Adrenal gland (tissue), 9 donors: ENCODE measurements at regions not wholly inside any gene's neighbourhood (a gene's known extent, or its start where the extent isn't known, plus 50 kb on each side); places are given as distances from the start of the nearest gene placed in this dataset.
A peak's percentile ranks its signal among the peaks of the same experiment; 100 is the strongest.

Experiments
- DNase-seq, 7 donors: peaks; one replicate each; pipeline ENCODE4 v3.0.0-alpha.2; 2019 to 2020
- H3K27ac ChIP-seq, 5 donors: fragments of 200-600 bp; sonication (generic) in 4 of 5; 1 replicate in 3 of 5; 2 replicates in 2 of 5; pipeline versions ENCODE4 v1.5.1 to v1.8.0; 2016 to 2020; ENCODE audit warnings: mild to moderate bottlenecking in 1 of 5
- H3K27me3 ChIP-seq: fragments of 200-600 bp; 2 replicates; pipeline ENCODE4 v1.8.0; 2021
- H3K36me3 ChIP-seq, 2 donors: fragments of 200-600 bp; replicated peaks in 1 of 2; 1 replicate in 1 of 2; 2 replicates in 1 of 2; pipeline versions ENCODE4 v1.5.1 to v1.8.0; 2018 to 2022
- H3K4me1 ChIP-seq, 2 donors: fragments of 200-600 bp; replicated peaks in 1 of 2; 1 replicate in 1 of 2; 2 replicates in 1 of 2; pipeline versions ENCODE4 v1.5.1 to v1.8.0; 2018 to 2021
- H3K4me3 ChIP-seq, 4 donors: fragments of 200-600 bp; sonication (generic) in 3 of 4; one replicate each; pipeline ENCODE4 v1.5.1; 2016 to 2018
- H3K9me3 ChIP-seq, 3 donors: fragments of 200-600 bp; sonication (generic) in 1 of 3; replicated peaks in 1 of 3; 1 replicate in 2 of 3; 2 replicates in 1 of 3; pipeline versions ENCODE4 v1.5.1 to v1.8.0; 2016 to 2021
- POLR2A ChIP-seq, 2 donors: fragments of 450-650 bp; IDR thresholded peaks; one replicate each; pipeline ENCODE4 v1.6.1; 2017; ENCODE audit warnings: antibody characterized with exemption in 2 of 2, mild to moderate bottlenecking in 2 of 2, moderate library complexity in 1 of 2
- WGBS, 4 donors: extraction: QIAGEN DNeasy Blood & Tissue Kit in 2 of 4; methylation state at CpG; one replicate each; pipeline versions ENCODE4 v1.1.5 to v1.1.7; 2013 to 2017; 5-methylcytosine and 5-hydroxymethylcytosine counted together
- intact Hi-C, 2 donors: fragments of 100-400 bp; cut with DNase I; formaldehyde crosslinking; loops; one replicate each; pipeline versions ENCODE4 v1.14.1 to v1.15.0; 2022 to 2023
- TF ChIP-seq, protein P1 (sequence below), 6 experiments: fragments of 450-650 bp in 4 of 6; fragments of 200-600 bp in 2 of 6; sonication (generic) in 1 of 6; IDR thresholded peaks; 1 replicate in 5 of 6; 2 replicates in 1 of 6; pipeline versions ENCODE4 v1.5.1 to v1.8.0; 2016 to 2021; ENCODE audit warnings: antibody characterized with exemption in 6 of 6, mild to moderate bottlenecking in 2 of 6, moderate library complexity in 1 of 6
- donor health status: healthy with polysubstance abuse.
- donor health status: Bipolar disorder and iron deficiency.
- donor health status: DM: yes; HTN: yes; CAD: no.
- donor health status: DM: no; HTN: no; CAD: no.
- donor health status: DM: no; HTN: no; CAD: no.

DNA sequence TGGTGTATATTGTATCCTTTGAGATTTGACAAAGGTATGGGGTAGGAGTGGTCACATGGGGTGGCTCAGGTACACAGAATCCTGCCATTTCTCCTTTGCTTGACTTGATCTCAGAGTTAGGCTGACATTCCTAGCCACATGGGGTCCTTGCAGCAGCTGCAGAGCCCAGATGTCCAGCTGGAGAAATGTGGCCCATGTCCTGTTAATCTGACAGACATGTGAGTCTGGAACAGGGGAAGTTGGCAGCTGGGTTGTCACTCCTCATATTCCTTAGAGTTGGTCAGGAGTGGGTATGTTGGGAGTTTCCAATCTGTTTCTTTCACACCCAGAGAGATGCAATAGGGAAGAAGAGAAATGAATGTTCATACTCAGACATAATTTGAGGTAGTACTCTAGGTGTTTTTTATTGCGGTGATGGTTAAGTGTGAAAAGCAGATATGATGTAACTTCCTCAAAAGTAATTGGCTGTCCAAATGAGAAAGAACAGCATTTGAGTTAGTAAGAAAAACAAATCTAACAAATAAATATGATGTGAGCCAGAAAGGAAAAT is 402.6 kb upstream of the MEIS1 start:
- WGBS, 4 donors: 88 to 94% (median 90%) methylated on average over 1 of the region's 1 CpG
- no peaks in the 10 kb centered on the region for H3K4me1 ChIP-seq
- no peaks in the 10 kb centered on the region for H3K36me3 ChIP-seq
- H3K27me3 ChIP-seq: no peaks in the 10 kb centered on the region
- intact Hi-C loops: no loop called here
- TF ChIP-seq, protein P1, sequence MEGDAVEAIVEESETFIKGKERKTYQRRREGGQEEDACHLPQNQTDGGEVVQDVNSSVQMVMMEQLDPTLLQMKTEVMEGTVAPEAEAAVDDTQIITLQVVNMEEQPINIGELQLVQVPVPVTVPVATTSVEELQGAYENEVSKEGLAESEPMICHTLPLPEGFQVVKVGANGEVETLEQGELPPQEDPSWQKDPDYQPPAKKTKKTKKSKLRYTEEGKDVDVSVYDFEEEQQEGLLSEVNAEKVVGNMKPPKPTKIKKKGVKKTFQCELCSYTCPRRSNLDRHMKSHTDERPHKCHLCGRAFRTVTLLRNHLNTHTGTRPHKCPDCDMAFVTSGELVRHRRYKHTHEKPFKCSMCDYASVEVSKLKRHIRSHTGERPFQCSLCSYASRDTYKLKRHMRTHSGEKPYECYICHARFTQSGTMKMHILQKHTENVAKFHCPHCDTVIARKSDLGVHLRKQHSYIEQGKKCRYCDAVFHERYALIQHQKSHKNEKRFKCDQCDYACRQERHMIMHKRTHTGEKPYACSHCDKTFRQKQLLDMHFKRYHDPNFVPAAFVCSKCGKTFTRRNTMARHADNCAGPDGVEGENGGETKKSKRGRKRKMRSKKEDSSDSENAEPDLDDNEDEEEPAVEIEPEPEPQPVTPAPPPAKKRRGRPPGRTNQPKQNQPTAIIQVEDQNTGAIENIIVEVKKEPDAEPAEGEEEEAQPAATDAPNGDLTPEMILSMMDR (IDR thresholded peaks at IDR 0.05): no peak
- no peak for TF ChIP-seq POLR2A (IDR thresholded peaks at IDR 0.05)
- no peak for DNase-seq
- H3K9me3 ChIP-seq: no peaks in the 10 kb centered on the region
- no peak overlapping the region for H3K4me3 ChIP-seq
- H3K27ac ChIP-seq: no peak overlapping the region

DNA sequence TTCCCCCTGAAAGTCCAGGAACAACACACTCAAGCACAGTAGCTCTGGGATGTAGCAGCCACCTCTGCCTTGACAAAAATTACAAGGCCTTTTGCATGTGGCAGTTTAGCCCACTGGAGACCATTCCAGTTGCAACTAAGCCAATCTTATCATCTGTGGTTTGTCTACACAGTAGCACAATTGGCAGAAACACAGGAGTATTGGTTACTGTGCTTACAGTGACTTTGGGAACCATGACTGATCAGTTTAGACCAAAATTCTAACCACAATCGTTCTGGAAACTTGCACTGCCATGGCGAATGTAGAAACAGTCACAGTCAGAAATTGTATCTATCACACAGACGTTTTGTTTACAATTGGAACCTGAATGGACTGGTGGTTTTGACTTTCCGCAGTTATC is 403.7 kb upstream of the MEIS1 start:
- no peak for TF ChIP-seq POLR2A (IDR thresholded peaks at IDR 0.05)
- TF ChIP-seq, protein P1 (IDR thresholded peaks at IDR 0.05): no peak
- no peak overlapping the region for H3K27ac ChIP-seq
- H3K4me3 ChIP-seq: no peak overlapping the region
- WGBS, 4 donors: 78 to 88% (median 84%) methylated on average over 4 of the region's 4 CpGs
- no peaks in the 10 kb centered on the region for H3K4me1 ChIP-seq
- DNase-seq: no peak
- intact Hi-C loops: no loop called here
- no peaks in the 10 kb centered on the region for H3K27me3 ChIP-seq
- no peaks in the 10 kb centered on the region for H3K9me3 ChIP-seq
- H3K36me3 ChIP-seq: no peaks in the 10 kb centered on the region

DNA sequence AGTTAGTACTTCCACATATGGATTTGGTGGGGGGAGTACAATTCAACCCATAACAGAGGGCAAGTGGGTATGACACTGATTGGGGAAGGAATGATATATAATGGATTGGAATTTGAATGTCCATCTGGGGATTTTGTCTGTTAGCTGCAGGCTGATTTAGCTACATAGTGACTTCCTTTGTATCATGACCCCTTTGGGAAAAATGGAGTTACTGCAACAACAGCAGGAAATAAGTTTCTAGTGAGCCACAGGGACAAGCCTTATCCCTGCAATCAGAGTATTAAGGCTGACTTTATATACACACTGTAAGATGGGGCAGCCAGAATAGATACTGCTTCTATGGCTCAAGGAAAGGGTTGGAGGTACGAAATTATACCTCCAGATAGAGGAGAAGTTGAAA is 404.4 kb upstream of the MEIS1 start:
- no peaks in the 10 kb centered on the region for H3K27me3 ChIP-seq
- H3K36me3 ChIP-seq: no peaks in the 10 kb centered on the region
- WGBS, 4 donors: 73 to 86% (median 81%) methylated on average over 1 of the region's 1 CpG
- H3K4me3 ChIP-seq: no peak overlapping the region
- no peaks in the 10 kb centered on the region for H3K9me3 ChIP-seq
- intact Hi-C loops: no loop called here
- no peak overlapping the region for H3K27ac ChIP-seq
- TF ChIP-seq POLR2A (IDR thresholded peaks at IDR 0.05): no peak
- TF ChIP-seq, protein P1 (IDR thresholded peaks at IDR 0.05): peak in 3 of 6 experiments; percentile 8 to 17 (median 16)
- no peaks in the 10 kb centered on the region for H3K4me1 ChIP-seq
- no peak for DNase-seq

DNA sequence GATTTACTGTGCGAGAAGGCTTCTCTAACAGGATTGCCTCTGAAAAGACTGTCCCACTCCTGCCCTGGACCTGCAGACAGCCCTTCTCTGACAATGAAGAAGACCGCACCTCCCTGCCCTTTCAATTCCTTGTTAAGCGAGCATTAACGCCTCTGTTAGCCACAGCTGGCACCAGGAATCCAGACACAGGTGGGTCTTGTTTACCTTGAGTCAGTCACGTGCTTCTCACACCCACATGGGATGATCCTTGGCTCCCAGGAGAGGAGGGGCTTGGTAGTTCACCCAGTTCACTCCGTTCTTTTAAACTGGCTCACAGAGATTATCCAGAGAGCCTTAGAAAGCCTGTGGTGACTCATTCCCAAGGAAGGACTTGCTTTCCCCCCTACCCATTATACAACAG is 410.5 kb upstream of the MEIS1 start:
- Histone ChIP-seq H3K27ac (no peak overlapping the region), H3K27me3 (no peaks in the 10 kb centered on the region), H3K36me3 (no peaks in the 10 kb centered on the region), H3K9me3 (no peaks in the 10 kb centered on the region), H3K4me1 (peaks cover 0 to 6% of the 10 kb centered on the region in 2 donors), H3K4me3 (no peak overlapping the region)
- intact Hi-C loops: no loop called here
- no peak for DNase-seq
- WGBS, 4 donors: 63 to 77% (median 67%) methylated on average over 6 of the region's 6 CpGs
- no peak for TF ChIP-seq POLR2A (IDR thresholded peaks at IDR 0.05)

DNA sequence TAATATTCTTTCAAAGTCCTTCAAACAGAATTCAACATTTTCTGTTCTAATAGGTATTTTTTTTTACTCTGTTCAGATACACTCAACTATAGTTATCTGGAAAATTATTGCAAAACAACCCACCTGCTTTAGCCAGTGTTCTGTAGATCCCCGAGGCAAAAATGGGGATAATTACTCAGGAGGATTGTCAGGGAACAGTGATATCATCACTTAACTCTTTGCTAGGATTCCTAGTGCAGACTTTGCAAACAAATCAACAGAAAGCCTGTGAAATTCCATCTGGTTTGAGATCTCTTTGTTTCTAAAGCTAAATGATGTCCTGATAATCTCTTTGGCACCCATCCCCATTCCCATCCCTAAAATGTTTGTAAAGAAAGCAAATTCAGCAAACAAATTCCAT is 413.6 kb upstream of the MEIS1 start:
- Histone ChIP-seq H3K36me3 (no peaks in the 10 kb centered on the region), H3K4me3 (no peak overlapping the region), H3K4me1 (peaks cover 0 to 6% of the 10 kb centered on the region in 2 donors), H3K9me3 (no peaks in the 10 kb centered on the region), H3K27me3 (no peaks in the 10 kb centered on the region), H3K27ac (no peak overlapping the region)
- intact Hi-C loops: no loop called here
- no peak for TF ChIP-seq POLR2A (IDR thresholded peaks at IDR 0.05)
- TF ChIP-seq, protein P1 (IDR thresholded peaks at IDR 0.05): no peak
- no peak for DNase-seq
- 7 to 23% (median 8%) methylated on average over 1 of the region's 1 CpG for WGBS, 4 donors
